Progenitor cell of endocrine pancreas (in vitro differentiated cells): ENCODE measurements at regions not wholly inside any gene's neighbourhood (a gene's known extent, or its start where the extent isn't known, plus 50 kb on each side); places are given as distances from the start of the nearest gene placed in this dataset.

Experiments used
- DNase-seq: peaks from one replicate; pipeline ENCODE4 v3.0.0; 2021; ENCODE audit warnings: low spot score; ENCODE audit not compliant: unreplicated experiment
- H3K27ac Mint-ChIP-seq: 2 replicates; pipeline ENCODE4 v1.8.0; 2021; ENCODE audit warnings: mild to moderate bottlenecking, moderate library complexity, mixed read lengths
- H3K27me3 Mint-ChIP-seq: 2 replicates; pipeline ENCODE4 v1.8.0; 2021; ENCODE audit warnings: mixed read lengths
- H3K36me3 Mint-ChIP-seq: 2 replicates; pipeline ENCODE4 v1.8.0; 2022; ENCODE audit warnings: mixed read lengths; ENCODE audit not compliant: insufficient read depth
- H3K4me1 Mint-ChIP-seq: 2 replicates; pipeline ENCODE4 v1.8.0; 2021; ENCODE audit warnings: low read depth, mixed read lengths
- H3K4me3 Mint-ChIP-seq: 2 replicates; pipeline ENCODE4 v1.8.0; 2021; ENCODE audit warnings: low read depth, mild to moderate bottlenecking, moderate library complexity, mixed read lengths
- H3K9me3 Mint-ChIP-seq: 2 replicates; pipeline ENCODE4 v1.8.0; 2021; ENCODE audit warnings: low read depth, mixed read lengths
- TF ChIP-seq, protein P1 (sequence below): fragments of 200-600 bp; sonication (generic); IDR thresholded peaks from one replicate; pipeline ENCODE4 v1.5.0; 2021; ENCODE audit warnings: antibody characterized with exemption, mild to moderate bottlenecking; ENCODE audit not compliant: unreplicated experiment

DNA sequence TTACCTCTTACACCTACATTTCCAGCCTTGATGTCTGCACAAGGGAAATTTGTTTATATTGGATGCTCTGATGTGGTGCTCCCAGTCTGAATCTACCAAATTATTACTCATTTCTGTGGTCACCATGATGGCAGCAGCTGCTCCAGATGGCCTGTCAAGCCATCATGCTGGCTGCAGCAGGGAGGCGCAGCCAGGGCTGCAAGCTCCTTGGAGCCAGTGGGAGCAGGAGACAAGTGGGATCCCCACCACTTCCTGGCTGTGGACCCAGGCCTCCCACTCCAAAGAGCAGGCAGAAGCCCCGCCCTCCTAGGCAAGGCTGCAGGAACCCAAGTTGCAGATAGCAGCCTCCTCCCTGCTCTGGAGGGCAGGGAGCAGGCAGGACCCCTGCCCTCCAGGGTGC, 241.1 kb upstream of the ATP10B start:
- Mint-ChIP-seq H3K4me1 (peaks cover 34% of the 10 kb centered on the region), H3K9me3 (peaks cover 14% of the 10 kb centered on the region), H3K27me3 (no peaks in the 10 kb centered on the region), H3K4me3 (no peak overlapping the region), H3K27ac (no peak overlapping the region), H3K36me3 (no peaks in the 10 kb centered on the region)
- TF ChIP-seq, protein P1, sequence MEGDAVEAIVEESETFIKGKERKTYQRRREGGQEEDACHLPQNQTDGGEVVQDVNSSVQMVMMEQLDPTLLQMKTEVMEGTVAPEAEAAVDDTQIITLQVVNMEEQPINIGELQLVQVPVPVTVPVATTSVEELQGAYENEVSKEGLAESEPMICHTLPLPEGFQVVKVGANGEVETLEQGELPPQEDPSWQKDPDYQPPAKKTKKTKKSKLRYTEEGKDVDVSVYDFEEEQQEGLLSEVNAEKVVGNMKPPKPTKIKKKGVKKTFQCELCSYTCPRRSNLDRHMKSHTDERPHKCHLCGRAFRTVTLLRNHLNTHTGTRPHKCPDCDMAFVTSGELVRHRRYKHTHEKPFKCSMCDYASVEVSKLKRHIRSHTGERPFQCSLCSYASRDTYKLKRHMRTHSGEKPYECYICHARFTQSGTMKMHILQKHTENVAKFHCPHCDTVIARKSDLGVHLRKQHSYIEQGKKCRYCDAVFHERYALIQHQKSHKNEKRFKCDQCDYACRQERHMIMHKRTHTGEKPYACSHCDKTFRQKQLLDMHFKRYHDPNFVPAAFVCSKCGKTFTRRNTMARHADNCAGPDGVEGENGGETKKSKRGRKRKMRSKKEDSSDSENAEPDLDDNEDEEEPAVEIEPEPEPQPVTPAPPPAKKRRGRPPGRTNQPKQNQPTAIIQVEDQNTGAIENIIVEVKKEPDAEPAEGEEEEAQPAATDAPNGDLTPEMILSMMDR: no peak
- DNase-seq: no peak

DNA sequence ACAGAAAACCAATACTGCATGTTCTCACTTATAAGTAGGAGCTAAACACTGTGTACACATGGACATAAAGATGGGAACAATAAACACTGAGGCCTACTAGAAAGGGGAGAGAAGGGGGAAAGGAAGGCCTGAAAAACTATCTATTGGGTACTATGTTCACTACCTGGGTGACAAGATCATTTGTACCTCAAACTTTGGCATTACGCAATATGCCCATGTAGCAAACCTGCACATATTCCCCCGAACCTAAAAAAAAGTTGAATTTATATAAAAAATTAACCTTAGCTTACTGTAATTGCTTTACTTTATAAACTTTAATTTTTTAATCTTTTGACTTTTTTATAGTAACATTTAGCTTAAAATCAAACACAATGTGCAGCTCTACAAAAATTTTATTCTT, 237.6 kb upstream of the ATP10B start:
- Mint-ChIP-seq H3K27ac (no peak overlapping the region), H3K27me3 (no peaks in the 10 kb centered on the region), H3K4me1 (peaks cover 25% of the 10 kb centered on the region), H3K9me3 (peaks cover 14% of the 10 kb centered on the region), H3K4me3 (no peak overlapping the region), H3K36me3 (no peaks in the 10 kb centered on the region)
- TF ChIP-seq, protein P1: no peak
- DNase-seq: no peak

DNA sequence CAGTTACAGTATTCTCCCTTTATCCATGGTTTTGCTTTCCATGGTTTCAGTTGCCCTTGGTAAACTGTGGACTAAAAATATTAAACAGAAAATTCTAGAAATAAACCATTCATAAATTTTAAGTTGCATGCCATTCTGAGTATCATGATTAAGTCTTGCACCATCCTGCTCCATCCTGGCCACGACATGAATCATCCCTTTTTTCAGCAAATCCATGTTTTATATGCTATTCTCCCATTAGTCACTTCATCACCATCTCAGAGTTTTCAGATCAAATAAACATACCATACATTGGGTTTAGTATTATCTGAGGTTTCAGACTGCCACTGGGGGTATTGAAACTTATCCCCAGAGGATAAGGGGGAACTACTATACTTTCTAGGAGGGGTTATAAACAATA, 234.4 kb upstream of the ATP10B start:
- no peak overlapping the region for H3K4me3 Mint-ChIP-seq
- TF ChIP-seq, protein P1: no peak
- H3K27ac Mint-ChIP-seq: no peak overlapping the region
- no peak for DNase-seq
- H3K36me3 Mint-ChIP-seq: no peaks in the 10 kb centered on the region
- H3K27me3 Mint-ChIP-seq: no peaks in the 10 kb centered on the region
- H3K9me3 Mint-ChIP-seq: peaks cover 12% of the 10 kb centered on the region
- peaks cover 18% of the 10 kb centered on the region for H3K4me1 Mint-ChIP-seq

DNA sequence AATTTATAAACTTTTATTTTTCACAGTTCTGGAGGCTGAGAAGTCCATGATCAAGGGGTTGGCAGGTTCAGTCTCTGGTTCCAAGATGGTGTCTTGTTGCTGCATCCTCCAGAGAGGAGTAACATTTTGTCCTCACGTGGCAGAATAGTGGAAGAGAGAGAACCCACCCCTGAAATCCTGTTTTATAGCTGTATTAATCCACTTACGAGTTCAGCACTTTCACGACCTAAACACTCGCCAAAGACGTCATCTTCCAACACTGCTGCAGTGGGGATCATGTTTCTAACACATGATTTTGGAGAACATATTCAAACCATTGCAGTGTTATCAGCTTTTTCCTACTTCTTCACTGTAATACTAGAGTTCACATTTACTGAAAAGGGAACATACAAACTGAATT, 233.0 kb upstream of the ATP10B start:
- no peak overlapping the region for H3K4me3 Mint-ChIP-seq
- peaks cover 10% of the 10 kb centered on the region for H3K4me1 Mint-ChIP-seq
- no peak overlapping the region for H3K27ac Mint-ChIP-seq
- TF ChIP-seq, protein P1: no peak
- no peaks in the 10 kb centered on the region for H3K36me3 Mint-ChIP-seq
- DNase-seq: no peak
- no peaks in the 10 kb centered on the region for H3K27me3 Mint-ChIP-seq
- peaks cover 12% of the 10 kb centered on the region for H3K9me3 Mint-ChIP-seq

DNA sequence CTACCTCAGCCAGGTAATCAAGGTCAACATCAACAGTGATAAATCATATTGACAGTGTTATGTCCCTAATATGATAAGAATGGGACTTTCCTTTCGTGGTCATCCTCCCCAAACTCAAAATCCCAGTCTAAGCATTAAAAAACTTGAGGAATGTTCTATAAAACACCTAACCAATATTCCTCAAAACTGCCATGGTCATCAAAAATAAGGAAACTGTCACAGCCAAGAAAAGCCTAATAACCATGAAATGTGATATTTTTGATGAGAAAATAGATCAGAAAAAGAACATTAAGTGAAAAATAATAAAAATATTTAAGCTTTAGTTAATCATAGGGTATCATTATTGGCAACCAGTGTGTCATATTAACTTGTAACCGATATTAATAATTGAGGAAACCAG, 232.1 kb upstream of the ATP10B start:
- no peaks in the 10 kb centered on the region for H3K27me3 Mint-ChIP-seq

More for the DNA sequence above, 232.1 kb upstream of the ATP10B start:
- no peak for DNase-seq
- TF ChIP-seq, protein P1: no peak
- Mint-ChIP-seq H3K36me3 (no peaks in the 10 kb centered on the region), H3K4me1 (peaks cover 9% of the 10 kb centered on the region), H3K4me3 (no peak overlapping the region), H3K9me3 (peaks cover 8% of the 10 kb centered on the region), H3K27ac (no peak overlapping the region)
